Astrocyte (in vitro differentiated cells and primary cell): ENCODE measurements at regions not wholly inside any gene's neighbourhood (a gene's known extent, or its start where the extent isn't known, plus 50 kb on each side); places are given as distances from the start of the nearest gene placed in this dataset.

ENCODE experiments used
- DNase-seq: peaks from one replicate; pipeline ENCODE4 v3.0.0-alpha.2; 2010; ENCODE audit warnings: low read depth
- FAIRE-seq: peaks from 2 replicates; lab custom pipeline; 2011; peaks lifted over from hg19 to GRCh38; lab: Jason Lieb, UNC
- H2AFZ ChIP-seq: 2 replicates; pipeline ENCODE4 v1.6.0; 2012; ENCODE audit warnings: low read depth, low read length, inconsistent platforms
- H3K27ac ChIP-seq: 2 replicates; pipeline ENCODE4 v1.5.1; 2011; ENCODE audit warnings: low read depth, low read length, inconsistent platforms
- H3K27me3 ChIP-seq: 2 replicates; pipeline ENCODE4 v1.6.0; 2011; ENCODE audit warnings: low read length, inconsistent platforms; ENCODE audit not compliant: insufficient read depth
- H3K36me3 ChIP-seq: 2 replicates; pipeline ENCODE4 v1.5.1; 2011; ENCODE audit warnings: low read length, inconsistent platforms; ENCODE audit not compliant: insufficient read depth
- H3K4me1 ChIP-seq: 2 replicates; pipeline ENCODE4 v1.5.1; 2011; ENCODE audit warnings: low read length, inconsistent platforms; ENCODE audit not compliant: insufficient read depth
- H3K4me2 ChIP-seq: 2 replicates; pipeline ENCODE4 v1.6.0; 2012; ENCODE audit warnings: low read length, inconsistent platforms
- H3K4me3 ChIP-seq: 2 replicates; pipeline ENCODE4 v1.5.1; 2011; ENCODE audit warnings: low read depth, mild to moderate bottlenecking, low read length, inconsistent platforms; ENCODE audit not compliant: insufficient read depth
- H3K79me2 ChIP-seq: 2 replicates; pipeline ENCODE4 v1.6.0; 2012; ENCODE audit warnings: mild to moderate bottlenecking, low read length, inconsistent platforms; ENCODE audit not compliant: insufficient read depth
- H3K9ac ChIP-seq: 2 replicates; pipeline ENCODE4 v1.6.0; 2012; ENCODE audit warnings: mild to moderate bottlenecking, low read length, inconsistent platforms
- H3K9me3 ChIP-seq: 2 replicates; pipeline ENCODE4 v1.5.1; 2012; ENCODE audit warnings: low read depth, mild to moderate bottlenecking, low read length, inconsistent platforms; ENCODE audit not compliant: insufficient read depth
- H4K20me1 ChIP-seq: 2 replicates; pipeline ENCODE4 v1.6.0; 2012; ENCODE audit warnings: low read length, inconsistent platforms; ENCODE audit not compliant: insufficient read depth
- H3K27ac Mint-ChIP-seq: one replicate; pipeline ENCODE4 v1.8.0; 2021; ENCODE audit warnings: mild to moderate bottlenecking, mixed read lengths; ENCODE audit not compliant: unreplicated experiment
- H3K27me3 Mint-ChIP-seq: one replicate; pipeline ENCODE4 v1.8.0; 2021; ENCODE audit warnings: low read depth, mixed read lengths; ENCODE audit not compliant: unreplicated experiment
- H3K36me3 Mint-ChIP-seq: one replicate; pipeline ENCODE4 v1.8.0; 2021; ENCODE audit warnings: low read depth, mixed read lengths; ENCODE audit not compliant: unreplicated experiment
- H3K4me1 Mint-ChIP-seq: one replicate; pipeline ENCODE4 v1.8.0; 2021; ENCODE audit warnings: low read depth, mixed read lengths; ENCODE audit not compliant: unreplicated experiment
- H3K4me3 Mint-ChIP-seq: one replicate; pipeline ENCODE4 v1.8.0; 2021; ENCODE audit warnings: mild to moderate bottlenecking, moderate library complexity, mixed read lengths; ENCODE audit not compliant: unreplicated experiment
- H3K9me3 Mint-ChIP-seq: one replicate; pipeline ENCODE4 v1.8.0; 2021; ENCODE audit warnings: mild to moderate bottlenecking, mixed read lengths; ENCODE audit not compliant: unreplicated experiment
- CTCF ChIP-seq: IDR thresholded peaks from 2 replicates; pipeline ENCODE4 v1.5.1; 2011; ENCODE audit warnings: low read depth, mild to moderate bottlenecking, inconsistent platforms, low read length, moderate library complexity; ENCODE audit not compliant: insufficient read depth
- EZH2 ChIP-seq: IDR thresholded peaks from 2 replicates; pipeline ENCODE4 v1.6.1; 2012; ENCODE audit warnings: mild to moderate bottlenecking, low read length, inconsistent platforms; ENCODE audit not compliant: insufficient read depth

GRCh38 chr1:218659911-218660677 is 315.0 kb downstream of the TGFB2 start:
- Mint-ChIP-seq H3K4me1 (peaks cover 63% of the 10 kb centered on the region), H3K4me3 (no peak overlapping the region), H3K27ac (peak overlapping the region; percentile 99), H3K9me3 (no peaks in the 10 kb centered on the region), H3K36me3 (no peaks in the 10 kb centered on the region), H3K27me3 (no peaks in the 10 kb centered on the region)
- Histone ChIP-seq H3K27me3 (no peaks in the 10 kb centered on the region), H3K79me2 (no peaks in the 10 kb centered on the region), H3K4me1 (peaks cover 45% of the 10 kb centered on the region), H3K9ac (peak overlapping the region; percentile 61), H3K4me3 (no peak overlapping the region), H3K9me3 (no peaks in the 10 kb centered on the region), H4K20me1 (no peaks in the 10 kb centered on the region), H2AFZ (no peak overlapping the region), H3K36me3 (no peaks in the 10 kb centered on the region), H3K27ac (peak overlapping the region; percentile 85), H3K4me2 (peak overlapping the region; percentile 54)
- FAIRE-seq = peak; percentile 84
- DNase-seq = peak; percentile 68
- no peak for TF ChIP-seq CTCF

DNA sequence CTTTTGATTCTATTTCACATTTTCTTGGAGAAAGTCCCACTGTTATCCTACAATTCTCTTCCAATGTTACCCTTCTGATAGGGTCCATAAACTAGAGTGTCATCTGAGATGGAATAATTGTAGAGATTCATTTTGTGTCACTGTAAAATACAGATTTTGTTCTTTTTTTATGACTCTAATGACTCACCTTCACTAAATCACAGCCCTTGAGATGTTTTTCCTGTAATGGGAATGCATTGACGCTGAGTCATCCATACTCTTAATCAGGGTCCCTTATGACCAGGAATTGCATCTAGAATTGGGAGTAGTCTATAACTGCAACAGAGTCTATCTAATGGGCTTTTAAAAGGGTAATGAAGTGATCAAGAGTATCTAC is 315.5 kb downstream of the TGFB2 start:
- Mint-ChIP-seq H3K27me3 (no peaks in the 10 kb centered on the region), H3K36me3 (no peaks in the 10 kb centered on the region), H3K9me3 (no peaks in the 10 kb centered on the region), H3K4me1 (peaks cover 58% of the 10 kb centered on the region), H3K4me3 (no peak overlapping the region), H3K27ac (peak overlapping the region; percentile 99)
- Histone ChIP-seq H3K4me1 (peaks cover 48% of the 10 kb centered on the region), H3K27ac (peak overlapping the region; percentile 85), H3K4me2 (peak overlapping the region; percentile 54), H3K9ac (peak overlapping the region; percentile 61), H3K9me3 (no peaks in the 10 kb centered on the region), H2AFZ (no peak overlapping the region), H3K79me2 (no peaks in the 10 kb centered on the region), H3K4me3 (no peak overlapping the region), H4K20me1 (no peaks in the 10 kb centered on the region), H3K27me3 (no peaks in the 10 kb centered on the region), H3K36me3 (no peaks in the 10 kb centered on the region)
- DNase-seq (peak; percentile 92), FAIRE-seq (peak; percentile 92)
- TF ChIP-seq CTCF = no peak

DNA sequence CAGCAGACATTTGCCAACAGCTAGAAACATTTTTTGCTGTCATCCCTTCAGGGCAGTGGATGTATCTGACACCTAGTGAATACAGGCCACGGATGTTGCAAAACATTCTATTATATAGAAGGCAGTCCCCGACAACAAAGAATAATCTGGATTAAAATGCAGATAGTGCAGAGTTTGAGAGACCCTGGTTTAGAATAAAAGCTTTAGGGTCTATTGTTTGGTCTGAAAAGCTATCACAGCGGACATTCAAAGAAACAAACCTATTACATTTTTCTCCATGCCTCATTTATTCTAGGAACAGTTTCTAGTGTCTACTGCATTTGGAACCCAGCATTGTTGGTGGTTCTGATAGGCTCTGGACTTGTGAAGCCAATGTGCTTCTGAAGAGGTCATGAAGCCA is 316.3 kb downstream of the TGFB2 start:
- Histone ChIP-seq H4K20me1 (no peaks in the 10 kb centered on the region), H3K79me2 (no peaks in the 10 kb centered on the region), H3K9me3 (no peaks in the 10 kb centered on the region), H2AFZ (no peak overlapping the region), H3K27me3 (no peaks in the 10 kb centered on the region), H3K27ac (peak overlapping the region; percentile 85), H3K36me3 (no peaks in the 10 kb centered on the region), H3K4me3 (no peak overlapping the region), H3K9ac (no peak overlapping the region), H3K4me1 (peaks cover 45% of the 10 kb centered on the region), H3K4me2 (no peak overlapping the region)
- Mint-ChIP-seq H3K36me3 (no peaks in the 10 kb centered on the region), H3K27me3 (no peaks in the 10 kb centered on the region), H3K9me3 (no peaks in the 10 kb centered on the region), H3K4me3 (no peak overlapping the region), H3K27ac (peak overlapping the region; percentile 99), H3K4me1 (peaks cover 50% of the 10 kb centered on the region)
- DNase-seq (no peak), FAIRE-seq (no peak)
- TF ChIP-seq CTCF = no peak
- TF ChIP-seq EZH2 = no peak
